NCI-H524 treated with DMSO at 0.1 percent for 48 hours (cell line): ENCODE measurements at regions not wholly inside any gene's neighbourhood (a gene's known extent, or its start where the extent isn't known, plus 50 kb on each side); places are given as distances from the start of the nearest gene placed in this dataset.

Source experiments
- DNase-seq: peaks from one replicate; lab custom pipeline; 2025; lab: John Stamatoyannopoulos, UW

- no peak for DNase-seq
These were observed 88.3 kb upstream of the CCDC68 start for GRCh38 chr18:55047546-55047945.

DNA sequence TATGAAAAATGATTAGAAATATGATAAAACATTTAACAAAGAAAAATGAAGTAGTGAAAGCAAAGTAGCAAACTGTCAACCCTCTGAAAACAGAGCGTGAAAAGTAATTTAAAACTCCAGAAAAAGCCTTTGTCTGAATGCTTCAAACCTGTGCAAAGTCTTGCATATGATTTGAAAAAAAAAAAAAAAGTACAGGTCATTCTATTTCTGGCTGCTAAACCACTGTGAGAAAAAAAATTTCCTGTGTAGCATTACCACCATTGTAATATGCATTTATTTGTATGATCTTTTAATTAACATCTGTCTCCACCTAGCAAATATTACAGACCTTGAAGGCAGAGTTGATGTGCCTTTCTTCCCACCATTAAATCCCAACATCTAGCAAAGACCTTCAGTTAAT is 82.1 kb upstream of the CCDC68 start:
- no peak for DNase-seq

GRCh38 chr18:55038162-55038561 is 78.9 kb upstream of the CCDC68 start:
- no peak for DNase-seq

DNA sequence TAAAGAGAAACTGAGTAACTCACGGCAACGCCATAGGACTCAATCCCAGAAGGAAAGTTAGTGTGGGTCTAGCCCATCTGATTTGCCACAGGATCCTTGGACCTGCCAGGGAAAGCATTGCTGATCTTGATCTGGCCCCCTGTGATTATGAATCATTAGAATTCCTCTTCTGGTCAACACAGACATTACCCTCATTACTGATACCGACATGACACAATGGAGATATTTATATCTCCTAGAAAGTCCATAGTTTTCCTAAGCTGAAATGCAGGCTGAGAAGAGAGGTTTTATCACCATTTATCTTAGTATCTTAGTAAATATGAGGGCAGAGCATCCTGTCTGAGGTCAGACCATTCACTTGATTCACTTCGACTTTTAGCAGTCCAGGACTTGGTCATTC is 75.5 kb upstream of the CCDC68 start:
- DNase-seq: no peak

GRCh38 chr18:55031979-55032378 is 72.7 kb upstream of the CCDC68 start:
- DNase-seq: no peak

DNA sequence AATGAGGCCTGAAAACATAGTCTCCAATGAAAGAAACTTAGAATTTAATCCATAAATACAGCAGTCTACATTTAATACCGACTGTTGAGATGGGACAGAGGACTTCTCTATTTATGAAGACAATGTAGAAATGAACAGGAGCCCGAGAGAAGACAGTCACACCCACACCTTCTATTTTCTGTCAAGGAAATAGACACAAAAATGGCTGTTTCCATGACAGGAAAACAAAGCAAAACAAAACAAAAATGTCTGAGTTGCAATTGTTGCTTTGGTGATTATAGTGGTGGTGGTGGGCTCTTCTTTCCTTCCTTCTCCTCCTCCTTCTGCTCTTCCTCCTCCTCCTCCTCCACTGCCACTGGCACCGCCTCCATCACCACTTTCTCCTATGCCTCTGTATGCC is 72.3 kb upstream of the CCDC68 start:
- no peak for DNase-seq

- no peak for DNase-seq
These were observed 71.9 kb upstream of the CCDC68 start for GRCh38 chr18:55031164-55031563.

DNA sequence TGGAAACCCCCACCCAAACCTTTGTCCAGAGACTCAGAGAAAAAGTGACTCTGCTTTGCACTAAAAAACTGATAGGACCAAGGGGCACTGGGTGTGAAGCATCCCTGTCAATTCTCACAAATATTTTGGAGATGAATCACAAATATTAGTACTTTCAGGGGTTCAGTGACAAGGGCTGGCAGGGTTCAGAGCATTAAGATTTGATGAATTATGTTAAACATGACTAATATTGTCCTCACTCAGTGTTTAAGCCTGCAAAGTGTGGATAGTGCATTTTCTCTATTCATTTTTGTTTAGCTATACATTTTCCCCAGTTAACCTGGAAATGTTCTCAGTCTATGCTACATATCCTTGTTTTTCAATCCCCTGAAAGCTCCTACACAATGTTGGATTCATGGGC is 65.3 kb upstream of the CCDC68 start:
- no peak for DNase-seq

GRCh38 chr18:55018602-55019001 is 59.3 kb upstream of the CCDC68 start:
- no peak for DNase-seq

- DNase-seq: no peak
These were observed 54.8 kb upstream of the CCDC68 start for GRCh38 chr18:55014095-55014494.

DNA sequence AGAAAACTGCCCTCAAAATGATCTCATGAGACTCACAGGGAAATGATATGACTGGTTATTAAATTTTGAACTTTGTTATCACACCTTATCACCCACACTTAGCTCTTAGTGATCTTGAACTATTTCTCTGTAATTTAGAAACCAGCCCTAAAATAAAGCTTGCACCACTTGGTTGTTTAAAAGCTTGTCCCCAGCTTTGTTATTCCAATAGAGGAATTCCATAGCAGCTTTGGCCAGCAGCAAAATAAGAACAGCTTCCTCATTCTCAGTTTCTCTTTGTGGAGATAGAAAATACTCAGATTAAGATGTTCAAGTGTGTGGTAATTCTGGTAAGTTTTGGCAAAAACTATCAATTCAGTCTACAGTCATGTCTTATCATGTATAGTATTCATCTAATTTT is 54.4 kb upstream of the CCDC68 start:
- DNase-seq: no peak

GRCh38 chr18:55013086-55013485 is 53.8 kb upstream of the CCDC68 start:
- DNase-seq: no peak

- DNase-seq: no peak
These were observed 52.7 kb upstream of the CCDC68 start for GRCh38 chr18:55012008-55012407.
